Lower leg skin (tissue), 4 donors: ENCODE measurements at regions not wholly inside any gene's neighbourhood (a gene's known extent, or its start where the extent isn't known, plus 50 kb on each side); places are given as distances from the start of the nearest gene placed in this dataset.

Experiments
- DNase-seq, 2 donors: peaks; one replicate each; pipeline ENCODE4 v3.0.0-alpha.2; 2019; ENCODE audit warnings: low spot score in 2 of 2
- H3K4me3 ChIP-seq: fragments of 200-600 bp; sonication (generic); 2 replicates; pipeline ENCODE4 v1.5.1; 2017; ENCODE audit warnings: mild to moderate bottlenecking, low read depth; ENCODE audit not compliant: poor library complexity, severe bottlenecking
- CTCF ChIP-seq, 3 donors: fragments of 450-650 bp; IDR thresholded peaks; one replicate each; pipeline ENCODE4 v1.5.1; 2016; ENCODE audit warnings: antibody characterized with exemption in 3 of 3, mild to moderate bottlenecking in 3 of 3, moderate library complexity in 2 of 3
- POLR2A ChIP-seq, 2 donors: fragments of 450-650 bp; IDR thresholded peaks; one replicate each; pipeline ENCODE4 v1.6.1; 2016 to 2017; ENCODE audit warnings: antibody characterized with exemption in 2 of 2, mild to moderate bottlenecking in 1 of 2, moderate library complexity in 1 of 2
- WGBS, 2 donors: methylation state at CpG; one replicate each; pipeline ENCODE4 v1.1.5; 2018; 5-methylcytosine and 5-hydroxymethylcytosine counted together
- intact Hi-C: fragments of 100-400 bp; cut with DNase I; formaldehyde crosslinking; loops from one replicate; pipeline ENCODE4 v1.15.0; 2023; ENCODE audit warnings: low total_unique reads

- no peak overlapping the region for H3K4me3 ChIP-seq
- intact Hi-C loops, result no loop called here
- TF ChIP-seq CTCF (IDR thresholded peaks at IDR 0.05) (no peak), POLR2A (IDR thresholded peaks at IDR 0.05) (no peak)
- WGBS, 2 donors, result 50 to 52% methylated on average over 3 of the region's 3 CpGs
- DNase-seq, result no peak
These were observed 460.3 kb downstream of the UTRN start for GRCh38 chr6:144745439-144745838.

GRCh38 chr6:144746902-144747469 is 461.9 kb downstream of the UTRN start:
- intact Hi-C loops, result no loop called here
- no peak overlapping the region for H3K4me3 ChIP-seq
- TF ChIP-seq POLR2A (IDR thresholded peaks at IDR 0.05), result no peak
- no peak for TF ChIP-seq CTCF (IDR thresholded peaks at IDR 0.05)
- no peak for DNase-seq
- 97% methylated on average over 1 of the region's 1 CpG for WGBS, 2 donors

GRCh38 chr6:144749263-144749662 is 464.1 kb downstream of the UTRN start:
- no peak overlapping the region for H3K4me3 ChIP-seq
- 81 to 82% methylated on average over 3 of the region's 3 CpGs for WGBS, 2 donors
- no peak for DNase-seq
- intact Hi-C loops, result no loop called here
- TF ChIP-seq CTCF (IDR thresholded peaks at IDR 0.05) (no peak), POLR2A (IDR thresholded peaks at IDR 0.05) (no peak)

- no peak for TF ChIP-seq POLR2A (IDR thresholded peaks at IDR 0.05)
- no peak for TF ChIP-seq CTCF (IDR thresholded peaks at IDR 0.05)
- intact Hi-C loops, result no loop called here
- H3K4me3 ChIP-seq, result no peak overlapping the region
- WGBS, 2 donors, result 92 to 96% methylated on average over 2 of the region's 2 CpGs
- DNase-seq, result no peak
These were observed 468.0 kb downstream of the UTRN start for GRCh38 chr6:144753023-144753705.

- intact Hi-C loops, result no loop called here
- 45 to 61% methylated on average over 2 of the region's 2 CpGs for WGBS, 2 donors
- no peak for DNase-seq
- no peak overlapping the region for H3K4me3 ChIP-seq
- TF ChIP-seq CTCF (IDR thresholded peaks at IDR 0.05) (no peak), POLR2A (IDR thresholded peaks at IDR 0.05) (no peak)
These were observed 471.3 kb downstream of the UTRN start for GRCh38 chr6:144756469-144756868.

GRCh38 chr6:144757299-144757698 is 472.2 kb downstream of the UTRN start:
- intact Hi-C loops, result no loop called here
- no peak overlapping the region for H3K4me3 ChIP-seq
- 88 to 93% methylated on average over 3 of the region's 3 CpGs for WGBS, 2 donors
- DNase-seq, result no peak
- no peak for TF ChIP-seq POLR2A (IDR thresholded peaks at IDR 0.05)
- TF ChIP-seq CTCF (IDR thresholded peaks at IDR 0.05), result no peak
